ENCODE measurements at regions not wholly inside any gene's neighbourhood (a gene's known extent, or its start where the extent isn't known, plus 50 kb on each side); places are given as distances from the start of the nearest gene placed in this dataset.

- DNase-seq, result no peak
- no peaks in the 10 kb centered on the region for H3K9me3 Mint-ChIP-seq
- no peak overlapping the region for H3K27ac Mint-ChIP-seq
- peaks cover 9% of the 10 kb centered on the region for H3K27me3 Mint-ChIP-seq
- H3K36me3 Mint-ChIP-seq, result no peaks in the 10 kb centered on the region
- H3K4me1 Mint-ChIP-seq, result peaks cover 5% of the 10 kb centered on the region
- no peak overlapping the region for H3K4me3 Mint-ChIP-seq
Observed at GRCh38 chr13:26943748-26944147, 183.2 kb upstream of the GPR12 start.

DNA sequence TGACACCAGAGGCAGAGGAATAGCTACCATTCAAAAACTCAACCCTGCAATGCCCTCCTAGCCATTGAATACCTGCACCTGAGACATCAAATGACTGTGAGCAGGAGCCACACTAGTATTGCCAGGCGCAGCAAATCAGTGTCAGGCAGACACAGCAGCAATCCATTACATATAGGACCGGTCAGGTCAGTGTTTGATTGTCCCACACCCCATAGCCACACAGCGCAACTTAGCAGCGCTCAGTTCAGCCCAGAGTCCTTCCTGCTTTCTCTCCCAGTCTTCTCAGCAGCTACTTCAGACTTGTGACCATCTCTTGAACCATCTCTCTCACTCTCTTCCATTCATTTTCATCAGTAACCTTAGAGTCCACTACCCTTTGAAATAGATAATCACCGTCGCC, 181.6 kb upstream of the GPR12 start:
- DNase-seq, result no peak
- no peak overlapping the region for H3K4me3 Mint-ChIP-seq

DNA sequence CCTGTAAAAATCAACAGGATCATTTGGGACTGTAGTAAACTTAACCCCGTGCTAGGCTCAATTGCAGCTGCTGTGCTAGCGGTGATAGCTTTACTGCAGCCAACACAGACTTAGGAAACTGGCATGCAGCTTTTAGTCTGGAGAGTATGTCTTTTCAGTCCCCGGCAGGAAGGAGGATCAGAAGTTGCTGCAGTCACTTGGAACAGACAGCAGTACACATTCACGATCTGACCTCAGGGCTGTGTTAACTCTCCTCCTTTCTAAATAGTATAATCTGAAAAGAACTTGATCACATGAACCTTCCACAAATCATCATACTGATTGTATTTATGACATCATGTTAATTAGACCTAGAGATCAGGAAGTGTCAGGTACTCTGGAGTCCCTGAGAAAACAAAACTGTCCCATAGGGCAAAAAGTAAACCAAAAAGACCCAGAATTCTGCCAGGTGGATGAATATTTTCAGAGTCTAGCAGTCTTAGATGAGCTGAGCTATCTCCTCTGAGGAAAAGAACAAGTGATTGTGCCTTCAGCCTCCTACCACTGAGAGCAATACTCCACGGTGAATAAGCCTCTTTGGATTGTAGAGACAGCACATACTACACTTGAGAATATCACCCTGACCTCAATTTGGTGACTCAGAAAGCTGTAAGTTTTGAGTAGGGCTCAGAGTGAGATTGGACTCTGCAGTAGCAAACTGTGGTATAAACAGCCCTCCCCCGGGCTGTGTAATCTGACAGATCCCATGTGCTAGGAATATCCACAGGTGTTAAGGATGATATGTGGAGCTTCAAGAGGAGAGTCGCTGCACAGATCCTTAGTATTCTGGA, 181.0 kb upstream of the GPR12 start:
- Mint-ChIP-seq H3K27me3 (peaks cover 9% of the 10 kb centered on the region), H3K4me3 (no peak overlapping the region), H3K9me3 (no peaks in the 10 kb centered on the region), H3K27ac (no peak overlapping the region), H3K36me3 (no peaks in the 10 kb centered on the region), H3K4me1 (peaks cover 5% of the 10 kb centered on the region)
- no peak for DNase-seq

More for the DNA sequence above, 181.6 kb upstream of the GPR12 start:
- no peak overlapping the region for H3K27ac Mint-ChIP-seq
- H3K9me3 Mint-ChIP-seq, result no peaks in the 10 kb centered on the region
- H3K27me3 Mint-ChIP-seq, result peaks cover 9% of the 10 kb centered on the region
- H3K36me3 Mint-ChIP-seq, result no peaks in the 10 kb centered on the region
- peaks cover 5% of the 10 kb centered on the region for H3K4me1 Mint-ChIP-seq

- DNase-seq, result no peak
- Mint-ChIP-seq H3K27ac (no peak overlapping the region), H3K9me3 (no peaks in the 10 kb centered on the region), H3K36me3 (no peaks in the 10 kb centered on the region), H3K4me3 (no peak overlapping the region), H3K4me1 (no peaks in the 10 kb centered on the region), H3K27me3 (no peaks in the 10 kb centered on the region)
Observed at GRCh38 chr13:26934096-26934495, 173.5 kb upstream of the GPR12 start.

DNA sequence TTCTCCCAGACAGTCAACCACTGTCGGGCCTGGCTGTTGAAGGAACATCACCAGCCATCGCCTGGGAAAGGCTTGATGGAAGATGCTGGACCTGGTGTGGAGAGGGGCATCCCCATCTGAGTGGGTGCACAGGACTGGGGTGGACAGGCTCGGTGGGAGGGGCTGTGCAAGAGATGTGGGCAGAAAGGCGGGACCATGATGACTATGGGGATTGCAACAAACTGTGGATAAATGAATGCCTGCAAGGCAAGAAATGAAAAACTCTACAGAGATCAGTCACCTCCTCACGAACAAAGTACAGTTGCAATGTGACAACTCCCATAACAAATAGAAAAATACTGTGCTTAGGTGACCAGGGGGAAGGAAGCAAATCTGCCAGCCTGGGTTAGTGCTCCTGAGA, 171.9 kb upstream of the GPR12 start:
- no peaks in the 10 kb centered on the region for H3K9me3 Mint-ChIP-seq
- DNase-seq, result no peak
- no peak overlapping the region for H3K4me3 Mint-ChIP-seq
- no peaks in the 10 kb centered on the region for H3K36me3 Mint-ChIP-seq
- no peaks in the 10 kb centered on the region for H3K4me1 Mint-ChIP-seq
- no peak overlapping the region for H3K27ac Mint-ChIP-seq
- no peaks in the 10 kb centered on the region for H3K27me3 Mint-ChIP-seq

GRCh38 chr13:26929971-26930730, 169.6 kb upstream of the GPR12 start:
- peak; percentile 65 for DNase-seq
- Mint-ChIP-seq H3K27me3 (peaks cover under 1% of the 10 kb centered on the region), H3K4me3 (no peak overlapping the region), H3K27ac (no peak overlapping the region), H3K9me3 (no peaks in the 10 kb centered on the region), H3K36me3 (no peaks in the 10 kb centered on the region), H3K4me1 (no peaks in the 10 kb centered on the region)

DNA sequence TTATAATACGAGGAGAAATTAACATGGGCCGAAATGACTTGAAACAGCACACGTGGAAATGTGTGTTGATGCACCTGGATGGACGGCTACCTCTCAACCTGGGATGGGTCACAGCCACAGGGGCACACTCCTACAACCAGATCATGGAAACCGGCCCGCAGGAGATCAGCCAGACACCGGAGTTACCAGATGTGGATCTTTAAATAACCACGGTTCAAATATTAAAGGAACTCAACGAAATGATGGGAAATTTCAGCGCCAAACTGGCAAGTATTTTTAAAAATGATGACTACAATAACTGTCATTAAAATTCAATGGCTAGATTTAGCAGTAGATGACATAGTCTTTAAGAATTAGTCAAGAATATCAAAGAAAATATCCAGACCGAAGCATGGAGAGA, 166.9 kb upstream of the GPR12 start:
- H3K4me1 Mint-ChIP-seq, result no peaks in the 10 kb centered on the region

GRCh38 chr13:26926371-26926770, 165.8 kb upstream of the GPR12 start:
- Mint-ChIP-seq H3K4me1 (no peaks in the 10 kb centered on the region), H3K9me3 (no peaks in the 10 kb centered on the region), H3K36me3 (no peaks in the 10 kb centered on the region), H3K27me3 (peaks cover 17% of the 10 kb centered on the region), H3K27ac (no peak overlapping the region), H3K4me3 (no peak overlapping the region)
- DNase-seq, result no peak

More for the DNA sequence above, 166.9 kb upstream of the GPR12 start:
- H3K36me3 Mint-ChIP-seq, result no peaks in the 10 kb centered on the region
- no peak for DNase-seq
- no peak overlapping the region for H3K27ac Mint-ChIP-seq
- no peaks in the 10 kb centered on the region for H3K9me3 Mint-ChIP-seq
- H3K27me3 Mint-ChIP-seq, result peaks cover 14% of the 10 kb centered on the region
- H3K4me3 Mint-ChIP-seq, result no peak overlapping the region

- no peaks in the 10 kb centered on the region for H3K4me1 Mint-ChIP-seq
- H3K36me3 Mint-ChIP-seq, result no peaks in the 10 kb centered on the region
- no peak overlapping the region for H3K4me3 Mint-ChIP-seq
- no peaks in the 10 kb centered on the region for H3K9me3 Mint-ChIP-seq
- H3K27me3 Mint-ChIP-seq, result peaks cover 17% of the 10 kb centered on the region
- DNase-seq, result no peak
- H3K27ac Mint-ChIP-seq, result no peak overlapping the region
Observed at GRCh38 chr13:26923824-26924605, 163.4 kb upstream of the GPR12 start.

- DNase-seq, result no peak
- Mint-ChIP-seq H3K4me1 (no peaks in the 10 kb centered on the region), H3K36me3 (no peaks in the 10 kb centered on the region), H3K4me3 (no peak overlapping the region), H3K27ac (no peak overlapping the region), H3K27me3 (peaks cover 17% of the 10 kb centered on the region), H3K9me3 (no peaks in the 10 kb centered on the region)
Observed at GRCh38 chr13:26921918-26922317, 161.3 kb upstream of the GPR12 start.

DNA sequence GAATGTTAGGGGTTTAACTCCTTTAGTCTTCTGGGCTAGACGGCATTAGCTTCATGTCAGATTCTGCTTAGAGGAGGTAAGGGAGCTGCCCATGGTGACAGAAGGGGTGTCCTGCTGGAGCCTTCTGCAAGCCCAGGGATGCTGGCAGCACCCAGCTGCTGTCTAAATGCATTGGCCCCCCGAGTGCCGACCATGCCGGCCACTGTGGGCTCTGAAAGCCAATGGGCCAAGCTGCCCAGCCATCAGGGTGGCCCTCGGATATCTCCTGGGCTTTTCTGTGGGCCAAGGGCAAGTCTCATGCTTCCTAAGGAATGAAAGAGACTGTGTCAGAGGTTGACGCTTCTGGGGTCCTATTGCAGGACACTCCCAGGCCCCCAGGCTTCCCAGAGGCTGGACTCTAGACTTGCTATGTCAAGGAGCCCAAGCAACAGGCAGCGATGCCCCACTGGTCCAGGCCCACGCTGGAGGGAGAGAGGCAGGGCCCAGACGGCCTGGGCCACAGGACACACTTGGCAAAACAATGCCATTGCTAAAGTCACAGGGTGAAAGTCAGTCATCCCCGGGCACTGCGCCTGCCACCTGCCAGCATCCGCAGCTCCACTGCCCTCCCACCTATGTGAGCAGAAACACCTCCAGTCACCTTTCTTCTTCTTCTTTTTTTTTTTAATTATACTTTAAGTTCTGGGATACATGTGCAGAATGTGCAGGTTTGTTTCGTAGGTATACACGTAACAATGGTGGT, 160.2 kb upstream of the GPR12 start:
- no peaks in the 10 kb centered on the region for H3K9me3 Mint-ChIP-seq
- DNase-seq, result no peak
- H3K4me1 Mint-ChIP-seq, result no peaks in the 10 kb centered on the region
- no peaks in the 10 kb centered on the region for H3K36me3 Mint-ChIP-seq
- no peak overlapping the region for H3K27ac Mint-ChIP-seq
- H3K27me3 Mint-ChIP-seq, result peaks cover 17% of the 10 kb centered on the region
- no peak overlapping the region for H3K4me3 Mint-ChIP-seq

DNA sequence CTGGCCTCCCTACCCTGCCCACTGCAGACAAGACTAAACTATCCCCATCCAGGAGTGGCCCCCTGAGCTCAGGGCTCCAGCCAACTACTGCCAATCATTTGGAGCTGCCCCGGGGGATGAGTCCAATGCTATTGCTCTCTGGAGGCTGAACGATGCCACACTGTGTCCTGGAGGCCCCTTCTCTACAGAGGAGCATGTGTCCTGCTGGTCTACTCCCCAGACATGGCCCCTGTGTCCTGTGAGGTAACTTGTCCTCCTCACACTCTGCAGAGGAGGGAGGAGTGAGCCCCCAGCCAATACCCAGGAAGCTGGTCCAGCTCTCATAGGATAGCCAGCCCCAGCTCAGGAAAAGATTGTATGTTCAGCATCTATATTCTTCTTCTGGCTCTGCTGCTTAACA, 159.1 kb upstream of the GPR12 start:
- Mint-ChIP-seq H3K27me3 (peaks cover 12% of the 10 kb centered on the region), H3K27ac (no peak overlapping the region), H3K4me1 (peaks cover 3% of the 10 kb centered on the region), H3K9me3 (no peaks in the 10 kb centered on the region), H3K4me3 (no peak overlapping the region), H3K36me3 (no peaks in the 10 kb centered on the region)
- DNase-seq, result no peak

- H3K4me3 Mint-ChIP-seq, result no peak overlapping the region
- H3K27ac Mint-ChIP-seq, result no peak overlapping the region
- H3K4me1 Mint-ChIP-seq, result peaks cover 7% of the 10 kb centered on the region
- H3K36me3 Mint-ChIP-seq, result no peaks in the 10 kb centered on the region
- DNase-seq, result no peak
- peaks cover 12% of the 10 kb centered on the region for H3K27me3 Mint-ChIP-seq
- H3K9me3 Mint-ChIP-seq, result no peaks in the 10 kb centered on the region
Observed at GRCh38 chr13:26919311-26919710, 158.7 kb upstream of the GPR12 start.

DNA sequence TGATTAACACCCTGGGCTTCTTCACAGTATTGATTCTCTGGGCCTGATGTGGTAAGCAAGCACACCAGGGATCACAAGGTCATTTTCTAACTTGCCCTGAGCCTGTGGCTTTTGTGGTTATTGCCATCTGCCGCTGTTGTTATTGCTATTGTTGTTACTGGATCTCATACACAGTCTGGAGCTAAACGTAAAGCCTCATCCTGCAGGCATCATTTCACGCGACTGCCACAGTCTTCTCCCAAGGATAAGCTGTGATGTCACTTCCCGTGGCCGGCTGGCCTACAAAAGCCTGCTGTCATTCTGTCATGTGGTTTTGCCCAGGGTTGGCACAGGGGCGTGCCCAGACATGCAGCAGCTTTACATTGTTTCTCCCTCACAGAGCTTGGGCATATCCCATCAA, 154.0 kb upstream of the GPR12 start:
- H3K4me3 Mint-ChIP-seq, result no peak overlapping the region
- H3K9me3 Mint-ChIP-seq, result no peaks in the 10 kb centered on the region
- peaks cover 11% of the 10 kb centered on the region for H3K27me3 Mint-ChIP-seq
- H3K4me1 Mint-ChIP-seq, result peaks cover 7% of the 10 kb centered on the region
- H3K27ac Mint-ChIP-seq, result no peak overlapping the region
- no peaks in the 10 kb centered on the region for H3K36me3 Mint-ChIP-seq
- DNase-seq, result no peak

DNA sequence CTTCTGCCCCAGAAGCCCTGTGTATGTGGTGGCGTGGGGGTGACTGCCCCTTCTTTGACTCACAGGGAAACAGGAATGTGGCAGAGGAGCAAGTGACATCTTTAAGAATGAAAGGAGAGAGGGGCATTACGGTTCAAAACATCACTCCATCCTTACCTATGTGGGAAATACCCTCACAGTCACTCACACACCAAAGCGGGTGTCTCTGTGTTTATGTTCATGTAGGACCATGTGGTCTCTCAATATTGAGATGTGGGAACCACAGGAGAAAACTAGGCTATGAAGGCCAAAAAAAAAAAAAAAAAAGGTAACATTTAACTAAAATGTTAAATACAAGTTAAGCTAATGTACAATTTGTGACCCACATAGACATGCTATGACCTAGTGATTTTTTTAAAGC, 153.6 kb upstream of the GPR12 start:
- peaks cover 14% of the 10 kb centered on the region for H3K27me3 Mint-ChIP-seq
- H3K27ac Mint-ChIP-seq, result no peak overlapping the region
- no peak for DNase-seq
- no peaks in the 10 kb centered on the region for H3K9me3 Mint-ChIP-seq
- H3K4me1 Mint-ChIP-seq, result peaks cover 7% of the 10 kb centered on the region
- H3K4me3 Mint-ChIP-seq, result no peak overlapping the region
- no peaks in the 10 kb centered on the region for H3K36me3 Mint-ChIP-seq
